Tibial nerve (tissue), 4 donors: ENCODE measurements at regions not wholly inside any gene's neighbourhood (a gene's known extent, or its start where the extent isn't known, plus 50 kb on each side); places are given as distances from the start of the nearest gene placed in this dataset.

Source experiments
- DNase-seq, 2 donors: peaks; one replicate each; pipeline ENCODE4 v3.0.0-alpha.2; 2019; ENCODE audit warnings: low spot score in 2 of 2
- H3K27ac ChIP-seq, 4 donors: fragments of 200-600 bp; sonication (generic) in 3 of 4; one replicate each; pipeline ENCODE4 v1.5.1; 2017 to 2019; ENCODE audit warnings: mild to moderate bottlenecking in 1 of 4
- H3K27me3 ChIP-seq, 2 donors: fragments of 200-600 bp; sonication (generic) in 1 of 2; one replicate each; pipeline versions ENCODE4 v1.5.1 to v1.6.0; 2017 to 2019
- H3K36me3 ChIP-seq, 3 donors: fragments of 200-600 bp; sonication (generic); one replicate each; pipeline ENCODE4 v1.5.1; 2018 to 2019
- H3K4me1 ChIP-seq, 4 donors: fragments of 200-600 bp; sonication (generic) in 3 of 4; one replicate each; pipeline ENCODE4 v1.5.1; 2017 to 2019
- H3K4me3 ChIP-seq, 4 donors: fragments of 200-600 bp; sonication (generic) in 3 of 4; one replicate each; pipeline ENCODE4 v1.5.1; 2017 to 2019; ENCODE audit warnings: mild to moderate bottlenecking in 1 of 4, moderate library complexity in 1 of 4
- H3K9me3 ChIP-seq, 4 donors: fragments of 200-600 bp; sonication (generic) in 3 of 4; one replicate each; pipeline ENCODE4 v1.5.1; 2017 to 2019
- EP300 ChIP-seq, 2 donors: sonication (generic); formaldehyde crosslinking; IDR thresholded peaks; one replicate each; pipeline ENCODE4 v1.6.1; 2017; ENCODE audit warnings: antibody characterized with exemption in 2 of 2, mild to moderate bottlenecking in 1 of 2
- POLR2A ChIP-seq, 2 donors: fragments of 450-650 bp; IDR thresholded peaks; one replicate each; pipeline ENCODE4 v1.6.1; 2017; ENCODE audit warnings: antibody characterized with exemption in 2 of 2, mild to moderate bottlenecking in 2 of 2, moderate library complexity in 2 of 2
- WGBS, 2 donors: methylation state at CpG; one replicate each; pipeline ENCODE4 v1.1.5; 2018; 5-methylcytosine and 5-hydroxymethylcytosine counted together
- TF ChIP-seq, protein P1 (sequence below), 5 experiments: fragments of 200-600 bp in 3 of 5; fragments of 450-650 bp in 2 of 5; sonication (generic) in 3 of 5; IDR thresholded peaks; one replicate each; pipeline ENCODE4 v1.5.1; 2016 to 2019; ENCODE audit warnings: antibody characterized with exemption in 5 of 5, mild to moderate bottlenecking in 3 of 5, moderate library complexity in 2 of 5

DNA sequence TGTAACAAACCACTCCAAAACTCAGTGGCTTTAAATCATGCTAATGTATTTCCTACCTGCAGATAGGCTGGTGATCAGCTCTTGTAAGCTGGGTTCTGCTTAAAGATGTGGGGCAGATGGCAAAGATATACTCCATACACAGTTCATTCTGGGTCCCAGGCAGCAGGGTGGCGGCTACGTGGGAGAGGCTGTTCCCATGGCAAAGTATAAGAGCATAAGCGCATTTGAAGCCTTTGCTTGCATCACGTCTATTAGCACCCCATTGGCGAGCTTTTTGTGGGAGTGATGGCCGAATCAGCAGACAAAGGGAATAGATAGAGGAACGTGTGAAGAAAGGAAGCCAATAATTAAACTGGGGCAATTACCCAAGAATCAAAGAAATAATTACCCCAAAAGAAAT lies 523.1 kb downstream of the SPATA31D1 start:
- 92 to 96% methylated on average over 7 of the region's 7 CpGs for WGBS, 2 donors
- Histone ChIP-seq H3K4me1 (peaks cover 0 to 19% (median 2%) of the 10 kb centered on the region in 4 donors), H3K27me3 (no peaks in the 10 kb centered on the region), H3K27ac (no peak overlapping the region), H3K36me3 (no peaks in the 10 kb centered on the region), H3K9me3 (peaks cover 0 to 2% (median 0%) of the 10 kb centered on the region in 4 donors), H3K4me3 (no peak overlapping the region)
- TF ChIP-seq POLR2A (IDR thresholded peaks at IDR 0.05) (no peak), EP300 (IDR thresholded peaks at IDR 0.05) (no peak)
- TF ChIP-seq, protein P1, sequence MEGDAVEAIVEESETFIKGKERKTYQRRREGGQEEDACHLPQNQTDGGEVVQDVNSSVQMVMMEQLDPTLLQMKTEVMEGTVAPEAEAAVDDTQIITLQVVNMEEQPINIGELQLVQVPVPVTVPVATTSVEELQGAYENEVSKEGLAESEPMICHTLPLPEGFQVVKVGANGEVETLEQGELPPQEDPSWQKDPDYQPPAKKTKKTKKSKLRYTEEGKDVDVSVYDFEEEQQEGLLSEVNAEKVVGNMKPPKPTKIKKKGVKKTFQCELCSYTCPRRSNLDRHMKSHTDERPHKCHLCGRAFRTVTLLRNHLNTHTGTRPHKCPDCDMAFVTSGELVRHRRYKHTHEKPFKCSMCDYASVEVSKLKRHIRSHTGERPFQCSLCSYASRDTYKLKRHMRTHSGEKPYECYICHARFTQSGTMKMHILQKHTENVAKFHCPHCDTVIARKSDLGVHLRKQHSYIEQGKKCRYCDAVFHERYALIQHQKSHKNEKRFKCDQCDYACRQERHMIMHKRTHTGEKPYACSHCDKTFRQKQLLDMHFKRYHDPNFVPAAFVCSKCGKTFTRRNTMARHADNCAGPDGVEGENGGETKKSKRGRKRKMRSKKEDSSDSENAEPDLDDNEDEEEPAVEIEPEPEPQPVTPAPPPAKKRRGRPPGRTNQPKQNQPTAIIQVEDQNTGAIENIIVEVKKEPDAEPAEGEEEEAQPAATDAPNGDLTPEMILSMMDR (IDR thresholded peaks at IDR 0.05), result no peak
- DNase-seq, result no peak

DNA sequence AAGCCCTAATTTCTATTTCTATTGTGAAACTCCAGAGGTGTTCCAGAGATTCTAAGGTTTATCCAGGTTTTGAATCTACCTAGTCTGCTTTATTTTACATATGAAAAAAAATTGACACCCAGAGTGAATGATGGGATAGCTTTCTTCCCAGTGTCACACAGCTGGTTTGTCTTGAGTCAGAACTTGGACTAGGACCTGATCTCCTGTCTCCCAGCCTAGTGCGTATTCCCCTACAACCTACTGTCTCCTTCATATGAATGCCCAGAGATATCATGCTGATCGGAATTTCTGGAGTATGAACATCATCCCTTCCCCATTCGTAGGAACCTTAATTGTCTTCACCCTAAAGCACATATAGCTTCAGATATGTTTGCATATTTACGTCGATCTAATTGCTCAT lies 524.2 kb downstream of the SPATA31D1 start:
- peak overlapping the region in 1 of 4 donors; percentile 39 for H3K27ac ChIP-seq
- no peaks in the 10 kb centered on the region for H3K27me3 ChIP-seq
- DNase-seq, result no peak

DNA sequence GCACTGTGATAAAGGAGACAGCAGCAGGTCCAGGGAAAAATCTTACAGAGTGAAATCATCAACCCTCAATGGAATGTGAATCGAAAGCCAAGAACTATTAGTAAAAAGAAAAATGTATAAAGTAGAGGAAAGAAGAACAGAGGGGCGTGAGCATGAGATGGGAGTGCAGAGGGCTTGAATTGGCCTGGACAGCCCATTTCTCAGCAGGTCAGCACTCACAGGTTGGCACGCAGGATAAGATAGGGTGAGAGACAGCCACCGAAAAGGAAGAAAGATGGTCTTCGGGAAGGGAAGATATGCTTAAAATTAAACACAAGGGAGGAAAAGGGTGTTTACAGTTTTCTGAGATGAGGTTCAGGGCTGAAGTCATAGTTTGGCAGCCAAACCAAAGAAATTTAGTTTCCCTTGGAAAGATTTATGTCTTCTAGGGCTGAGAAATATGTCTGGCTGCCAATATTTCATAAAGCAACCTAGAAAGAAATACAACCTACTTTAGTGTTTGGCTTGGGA lies 524.7 kb downstream of the SPATA31D1 start:
- H3K9me3 ChIP-seq, result no peaks in the 10 kb centered on the region
- no peak overlapping the region for H3K4me3 ChIP-seq
- no peaks in the 10 kb centered on the region for H3K36me3 ChIP-seq
- TF ChIP-seq EP300 (IDR thresholded peaks at IDR 0.05) (no peak), POLR2A (IDR thresholded peaks at IDR 0.05) (no peak)
- TF ChIP-seq, protein P1 (IDR thresholded peaks at IDR 0.05), result no peak
- DNase-seq, result no peak
- H3K4me1 ChIP-seq, result peaks cover 0 to 19% (median 2%) of the 10 kb centered on the region in 4 donors
- WGBS, 2 donors, result 35 to 40% methylated on average over 5 of the region's 5 CpGs
- H3K27me3 ChIP-seq, result no peaks in the 10 kb centered on the region
- H3K27ac ChIP-seq, result peak overlapping the region in 1 of 4 donors; percentile 39

More for the DNA sequence above, 524.2 kb downstream of the SPATA31D1 start:
- Histone ChIP-seq H3K4me1 (peaks cover 0 to 19% (median 2%) of the 10 kb centered on the region in 4 donors), H3K4me3 (no peak overlapping the region), H3K36me3 (no peaks in the 10 kb centered on the region), H3K9me3 (no peaks in the 10 kb centered on the region)
- 85 to 89% methylated on average over 5 of the region's 5 CpGs for WGBS, 2 donors
- TF ChIP-seq POLR2A (IDR thresholded peaks at IDR 0.05) (no peak), EP300 (IDR thresholded peaks at IDR 0.05) (no peak)
- TF ChIP-seq, protein P1 (IDR thresholded peaks at IDR 0.05), result no peak

DNA sequence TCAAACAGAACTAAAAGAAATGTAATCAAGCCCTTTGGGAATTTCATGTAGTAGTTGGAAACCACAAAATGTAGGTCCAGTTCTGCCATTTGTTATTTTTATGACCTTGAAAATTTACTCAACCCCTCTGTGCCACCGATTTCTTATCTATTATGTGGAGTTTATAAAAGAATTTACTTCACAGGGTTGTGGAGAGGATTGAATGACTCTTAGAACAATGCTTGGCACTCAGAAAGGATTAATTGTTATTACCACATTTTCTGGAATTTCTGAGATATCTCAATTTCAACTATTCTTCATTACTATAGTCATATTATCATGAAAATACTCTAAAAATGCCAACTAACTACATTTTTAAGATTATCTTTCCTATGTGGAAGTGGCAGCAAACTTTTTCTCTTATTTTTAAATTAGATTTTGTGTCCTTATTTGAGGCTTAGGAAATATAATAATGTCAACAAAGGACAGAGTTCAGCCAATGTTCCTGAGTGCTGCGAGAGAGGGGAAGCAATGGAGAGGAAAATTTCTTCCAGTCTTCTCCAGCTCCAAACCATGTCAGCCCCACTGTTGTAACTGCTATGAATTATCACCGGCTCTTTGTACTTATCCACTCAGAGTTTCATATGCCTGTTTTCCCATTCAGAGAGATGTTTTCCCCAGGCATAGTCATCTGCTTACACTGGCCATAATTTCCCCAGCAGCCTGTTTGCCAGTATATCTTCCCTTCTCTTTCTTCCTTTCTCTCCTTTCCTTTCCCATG lies 525.6 kb downstream of the SPATA31D1 start:
- 27 to 32% methylated on average over 3 of the region's 3 CpGs for WGBS, 2 donors
- Histone ChIP-seq H3K4me3 (no peak overlapping the region), H3K4me1 (peaks cover 0 to 19% (median 2%) of the 10 kb centered on the region in 4 donors), H3K27ac (no peak overlapping the region), H3K27me3 (no peaks in the 10 kb centered on the region), H3K36me3 (no peaks in the 10 kb centered on the region), H3K9me3 (no peaks in the 10 kb centered on the region)
- no peak for DNase-seq
- no peak for TF ChIP-seq POLR2A (IDR thresholded peaks at IDR 0.05)

DNA sequence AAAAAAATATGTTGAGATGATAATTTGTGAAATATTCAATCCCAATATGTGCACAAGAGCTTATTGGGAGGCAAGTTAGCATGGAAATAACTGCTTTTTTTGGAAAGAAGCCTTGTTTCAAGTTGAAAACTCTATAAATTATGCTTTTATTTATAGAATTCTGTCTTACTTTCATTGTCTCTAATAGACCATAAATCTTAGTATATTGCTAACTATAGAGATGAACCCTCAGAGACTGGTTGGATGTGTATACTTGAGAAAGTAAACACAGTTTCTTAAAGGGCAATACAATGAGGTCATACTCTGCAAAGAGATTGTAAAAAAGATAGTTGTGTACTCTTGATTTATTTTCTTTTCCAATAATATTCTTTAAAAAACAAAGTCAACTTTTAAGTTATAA lies 530.3 kb downstream of the SPATA31D1 start:
- Histone ChIP-seq H3K27ac (no peak overlapping the region), H3K9me3 (no peaks in the 10 kb centered on the region), H3K36me3 (no peaks in the 10 kb centered on the region), H3K4me3 (no peak overlapping the region), H3K4me1 (peaks cover 0 to 7% (median 2%) of the 10 kb centered on the region in 4 donors), H3K27me3 (no peaks in the 10 kb centered on the region)
- DNase-seq, result no peak
- TF ChIP-seq EP300 (IDR thresholded peaks at IDR 0.05), result no peak
- TF ChIP-seq, protein P1 (IDR thresholded peaks at IDR 0.05), result no peak
- no peak for TF ChIP-seq POLR2A (IDR thresholded peaks at IDR 0.05)
